ENCODE measurements at regions not wholly inside any gene's neighbourhood (a gene's known extent, or its start where the extent isn't known, plus 50 kb on each side); places are given as distances from the start of the nearest gene placed in this dataset.

GRCh38 chr3:117558681-117559080, 849.1 kb downstream of the TUSC7 start:
- no peak for TF ChIP-seq CTCF (IDR thresholded peaks at IDR 0.05)
- no peak for TF ChIP-seq GATA2 (CRISPR knock-in tag; IDR thresholded peaks at IDR 0.05)
